Upper lobe of left lung (tissue), 6 donors: ENCODE measurements at regions not wholly inside any gene's neighbourhood (a gene's known extent, or its start where the extent isn't known, plus 50 kb on each side); places are given as distances from the start of the nearest gene placed in this dataset.
A peak's percentile ranks its signal among the peaks of the same experiment; 100 is the strongest.

Experiments used
- ATAC-seq, 2 donors: fragments of 200-7000 bp; cut with Tn5 transposase; one replicate each; pipeline ENCODE4 v1.9.1; 2022; ENCODE audit warnings: mild to moderate bottlenecking in 2 of 2, moderate library complexity in 2 of 2; ENCODE audit not compliant: low FRiP score in 2 of 2
- DNase-seq, 2 donors: peaks; one replicate each; pipeline ENCODE4 v3.0.0-alpha.2; 2019 to 2020
- H3K27ac ChIP-seq, 4 donors: fragments of 200-600 bp; sonication (generic); one replicate each; pipeline ENCODE4 v1.5.1; 2016 to 2019
- H3K27me3 ChIP-seq, 4 donors: fragments of 200-600 bp; sonication (generic); one replicate each; pipeline ENCODE4 v1.5.1; 2017 to 2019
- H3K36me3 ChIP-seq, 4 donors: fragments of 200-600 bp; sonication (generic); one replicate each; pipeline ENCODE4 v1.5.1; 2016 to 2019
- H3K4me1 ChIP-seq, 4 donors: fragments of 200-600 bp; sonication (generic); one replicate each; pipeline ENCODE4 v1.5.1; 2018 to 2019
- H3K4me3 ChIP-seq, 4 donors: fragments of 200-600 bp; sonication (generic); one replicate each; pipeline ENCODE4 v1.5.1; 2017 to 2019; ENCODE audit warnings: mild to moderate bottlenecking in 2 of 4, moderate library complexity in 1 of 4
- H3K9me3 ChIP-seq, 4 donors: fragments of 200-600 bp; sonication (generic); one replicate each; pipeline ENCODE4 v1.5.1; 2018 to 2019
- EP300 ChIP-seq, 4 donors: sonication (generic); formaldehyde crosslinking; IDR thresholded peaks; one replicate each; pipeline ENCODE4 v1.5.1; 2017; ENCODE audit warnings: antibody characterized with exemption in 4 of 4, control low read depth in 2 of 4
- POLR2A ChIP-seq, 4 donors: fragments of 450-650 bp; IDR thresholded peaks; one replicate each; pipeline ENCODE4 v1.5.1; 2016 to 2017; ENCODE audit warnings: antibody characterized with exemption in 4 of 4, mild to moderate bottlenecking in 2 of 4
- POLR2AphosphoS5 ChIP-seq, 2 donors: sonication (generic); formaldehyde crosslinking; IDR thresholded peaks; one replicate each; pipeline ENCODE4 v1.5.1; 2017; ENCODE audit warnings: antibody characterized with exemption in 2 of 2
- WGBS, 2 donors: methylation state at CpG; one replicate each; pipeline ENCODE4 v1.1.5; 2017 to 2018; 5-methylcytosine and 5-hydroxymethylcytosine counted together
- TF ChIP-seq, protein P1 (sequence below), 6 experiments: fragments of 450-650 bp in 4 of 6; fragments of 200-600 bp in 2 of 6; sonication (generic) in 2 of 6; IDR thresholded peaks; one replicate each; pipeline ENCODE4 v1.5.1; 2016 to 2019; ENCODE audit warnings: antibody characterized with exemption in 6 of 6
- donor health status: DM: no; HTN: no; CAD: no; lungs with moderate emphysema.
- donor health status: DM: no; HTN: yes; CAD: no; lungs with severe emphysema.

DNA sequence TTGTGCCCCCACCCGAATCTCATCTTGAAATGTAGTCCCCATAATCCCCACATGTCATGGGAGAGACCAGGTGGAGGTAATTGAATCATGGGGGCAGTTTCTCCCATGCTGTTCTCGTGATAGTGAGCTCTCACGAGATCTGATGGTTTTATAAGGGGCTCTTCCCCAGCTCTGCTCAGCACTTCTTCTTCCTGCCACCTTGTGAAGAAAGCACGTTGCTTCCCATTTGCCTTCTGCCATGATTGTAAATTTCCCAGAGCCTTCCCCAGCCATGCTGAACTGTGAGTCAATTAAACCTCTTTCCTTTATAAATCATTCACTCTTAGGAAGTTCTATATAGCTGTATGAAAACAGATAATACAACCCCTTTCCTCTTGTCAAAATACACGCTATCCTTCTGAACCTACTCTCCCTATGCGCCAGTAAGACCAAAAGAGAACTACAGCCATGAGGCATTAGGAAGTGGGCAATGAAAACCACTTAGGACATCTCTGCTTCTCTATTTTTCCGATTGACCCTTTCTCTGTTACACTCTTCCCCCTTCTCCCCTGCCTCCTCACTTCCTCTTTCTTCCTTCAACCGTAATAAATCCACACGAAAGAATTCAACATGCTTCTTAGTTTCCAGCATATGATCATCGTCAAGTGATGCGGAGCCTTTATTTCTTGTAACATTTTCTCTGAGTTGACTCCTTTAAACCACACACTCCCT is 101.2 kb upstream of the WDR11 start:
- H3K27me3 ChIP-seq: no peaks in the 10 kb centered on the region
- ATAC-seq (peak; percentile 66 to 88), DNase-seq (no peak)
- H3K36me3 ChIP-seq: no peaks in the 10 kb centered on the region
- 58 to 67% methylated on average over 11 of the region's 11 CpGs for WGBS, 2 donors
- no peaks in the 10 kb centered on the region for H3K4me1 ChIP-seq
- TF ChIP-seq POLR2A (IDR thresholded peaks at IDR 0.05) (no peak), EP300 (IDR thresholded peaks at IDR 0.05) (no peak), POLR2AphosphoS5 (IDR thresholded peaks at IDR 0.05) (no peak)
- TF ChIP-seq, protein P1, sequence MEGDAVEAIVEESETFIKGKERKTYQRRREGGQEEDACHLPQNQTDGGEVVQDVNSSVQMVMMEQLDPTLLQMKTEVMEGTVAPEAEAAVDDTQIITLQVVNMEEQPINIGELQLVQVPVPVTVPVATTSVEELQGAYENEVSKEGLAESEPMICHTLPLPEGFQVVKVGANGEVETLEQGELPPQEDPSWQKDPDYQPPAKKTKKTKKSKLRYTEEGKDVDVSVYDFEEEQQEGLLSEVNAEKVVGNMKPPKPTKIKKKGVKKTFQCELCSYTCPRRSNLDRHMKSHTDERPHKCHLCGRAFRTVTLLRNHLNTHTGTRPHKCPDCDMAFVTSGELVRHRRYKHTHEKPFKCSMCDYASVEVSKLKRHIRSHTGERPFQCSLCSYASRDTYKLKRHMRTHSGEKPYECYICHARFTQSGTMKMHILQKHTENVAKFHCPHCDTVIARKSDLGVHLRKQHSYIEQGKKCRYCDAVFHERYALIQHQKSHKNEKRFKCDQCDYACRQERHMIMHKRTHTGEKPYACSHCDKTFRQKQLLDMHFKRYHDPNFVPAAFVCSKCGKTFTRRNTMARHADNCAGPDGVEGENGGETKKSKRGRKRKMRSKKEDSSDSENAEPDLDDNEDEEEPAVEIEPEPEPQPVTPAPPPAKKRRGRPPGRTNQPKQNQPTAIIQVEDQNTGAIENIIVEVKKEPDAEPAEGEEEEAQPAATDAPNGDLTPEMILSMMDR (IDR thresholded peaks at IDR 0.05): no peak
- no peaks in the 10 kb centered on the region for H3K9me3 ChIP-seq
- H3K27ac ChIP-seq: no peak overlapping the region
- no peak overlapping the region for H3K4me3 ChIP-seq

DNA sequence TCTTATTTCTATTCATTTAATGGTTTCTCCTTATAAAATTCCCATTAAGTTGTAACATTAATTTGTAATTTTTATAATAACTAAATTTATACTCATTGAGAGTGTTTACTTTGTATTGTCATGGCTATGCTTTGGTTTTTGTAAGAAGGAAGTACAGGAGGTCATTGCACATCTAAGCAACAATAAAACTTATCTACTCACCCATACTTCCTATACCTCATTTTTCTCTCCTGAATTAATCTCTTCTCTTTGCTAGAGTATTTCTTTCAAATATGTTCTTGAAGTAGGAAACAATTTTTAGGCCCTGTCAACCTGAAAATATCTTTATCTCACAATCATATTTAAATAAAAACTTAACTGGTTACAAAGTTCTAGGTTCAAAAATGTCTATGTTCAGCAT is 95.4 kb upstream of the WDR11 start:
- no peak overlapping the region for H3K27ac ChIP-seq
- no peak for DNase-seq
- ATAC-seq: no peak
- no peak overlapping the region for H3K4me3 ChIP-seq
- H3K9me3 ChIP-seq: no peaks in the 10 kb centered on the region
- TF ChIP-seq POLR2AphosphoS5 (IDR thresholded peaks at IDR 0.05) (no peak), POLR2A (IDR thresholded peaks at IDR 0.05) (no peak), EP300 (IDR thresholded peaks at IDR 0.05) (no peak)
- TF ChIP-seq, protein P1 (IDR thresholded peaks at IDR 0.05): no peak
- H3K27me3 ChIP-seq: no peaks in the 10 kb centered on the region
- H3K36me3 ChIP-seq: no peaks in the 10 kb centered on the region
- H3K4me1 ChIP-seq: no peaks in the 10 kb centered on the region

DNA sequence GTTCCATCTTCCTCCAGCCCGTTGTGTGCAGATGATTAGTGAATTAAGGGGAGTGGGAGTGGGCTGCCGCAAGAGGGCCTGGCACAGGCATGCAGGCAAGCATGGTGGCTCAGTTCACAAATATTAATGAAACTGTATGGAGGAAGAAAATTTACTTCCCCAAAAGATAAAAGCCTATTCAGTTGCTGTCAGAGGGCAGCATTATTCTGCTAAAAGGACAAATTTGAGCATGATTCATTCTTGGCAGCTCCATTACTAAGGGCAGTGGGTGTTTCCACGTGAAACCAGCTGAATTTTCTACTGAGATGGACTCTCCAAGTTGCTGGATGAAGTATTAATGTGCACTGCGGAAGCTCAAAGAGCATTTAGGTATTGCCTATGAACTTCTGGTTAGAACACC is 90.9 kb upstream of the WDR11 start:
- H3K4me1 ChIP-seq: no peaks in the 10 kb centered on the region
- WGBS, 2 donors: 59 to 91% methylated on average over 3 to 4 of the region's 4 CpGs
- TF ChIP-seq POLR2AphosphoS5 (IDR thresholded peaks at IDR 0.05): no peak
- TF ChIP-seq, protein P1 (IDR thresholded peaks at IDR 0.05): no peak
- no peak for TF ChIP-seq EP300 (IDR thresholded peaks at IDR 0.05)
- TF ChIP-seq POLR2A (IDR thresholded peaks at IDR 0.05): no peak
- H3K27ac ChIP-seq: no peak overlapping the region
- H3K27me3 ChIP-seq: no peaks in the 10 kb centered on the region
- no peak overlapping the region for H3K4me3 ChIP-seq
- ATAC-seq (peak in 1 of 2 donors; percentile 58), DNase-seq (no peak)
- H3K9me3 ChIP-seq: no peaks in the 10 kb centered on the region
- H3K36me3 ChIP-seq: no peaks in the 10 kb centered on the region

DNA sequence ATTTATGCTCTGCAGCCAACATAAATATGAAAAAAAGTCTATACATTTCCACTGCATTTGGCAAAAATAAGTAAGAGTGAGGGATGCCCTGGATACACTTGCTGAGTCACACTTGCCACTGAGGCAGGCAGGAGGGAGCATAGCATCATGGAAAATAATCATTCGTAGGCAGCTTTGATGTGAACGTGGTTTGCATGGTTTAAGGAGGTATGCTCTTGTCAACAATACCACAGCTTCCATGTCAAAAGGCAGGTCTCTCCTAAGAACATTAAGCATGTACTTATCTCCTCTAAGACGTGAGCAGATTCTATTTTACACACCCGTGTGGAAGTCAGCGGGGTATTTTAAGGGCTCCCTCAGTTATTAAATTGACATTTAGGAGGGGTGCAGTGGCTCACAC is 89.2 kb upstream of the WDR11 start:
- Histone ChIP-seq H3K9me3 (no peaks in the 10 kb centered on the region), H3K4me1 (no peaks in the 10 kb centered on the region), H3K27me3 (no peaks in the 10 kb centered on the region), H3K27ac (no peak overlapping the region), H3K4me3 (no peak overlapping the region), H3K36me3 (no peaks in the 10 kb centered on the region)
- no peak for DNase-seq
- TF ChIP-seq, protein P1 (IDR thresholded peaks at IDR 0.05): no peak
- TF ChIP-seq POLR2A (IDR thresholded peaks at IDR 0.05) (no peak), POLR2AphosphoS5 (IDR thresholded peaks at IDR 0.05) (no peak), EP300 (IDR thresholded peaks at IDR 0.05) (no peak)
- 76 to 79% methylated on average over 5 of the region's 5 CpGs for WGBS, 2 donors
- ATAC-seq: no peak

DNA sequence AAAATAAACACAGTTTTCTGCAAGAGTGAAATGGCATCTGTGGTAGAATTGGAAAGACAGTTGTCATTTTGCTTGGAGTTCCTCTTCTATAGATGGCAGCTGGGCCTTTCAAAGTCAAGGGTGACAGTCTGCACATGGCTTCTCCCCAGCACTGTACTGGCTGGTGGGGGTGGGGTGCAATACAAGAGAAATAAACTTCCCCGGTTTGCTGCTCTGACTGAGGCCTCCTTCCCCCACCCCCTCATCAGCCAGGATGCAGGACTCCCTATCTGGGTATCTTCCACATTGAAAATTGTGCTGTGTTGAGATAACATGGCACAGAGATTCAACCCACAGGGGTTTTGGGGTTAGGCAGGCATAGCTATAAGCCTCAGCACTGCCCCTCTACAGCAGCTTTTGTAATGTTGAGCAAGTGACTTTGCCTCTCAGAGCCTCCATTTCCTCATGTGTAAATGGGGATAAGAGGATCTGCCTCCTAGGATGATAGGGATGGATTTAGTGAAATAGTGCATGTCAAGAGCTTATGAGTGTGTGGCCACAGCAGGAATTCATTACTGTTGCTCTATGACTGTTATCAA is 85.8 kb upstream of the WDR11 start:
- WGBS, 2 donors: 21 to 46% methylated on average over 1 of the region's 1 CpG
- Histone ChIP-seq H3K9me3 (no peaks in the 10 kb centered on the region), H3K27ac (no peak overlapping the region), H3K4me3 (no peak overlapping the region), H3K36me3 (no peaks in the 10 kb centered on the region), H3K4me1 (no peaks in the 10 kb centered on the region), H3K27me3 (no peaks in the 10 kb centered on the region)
- no peak for DNase-seq
- ATAC-seq: no peak
- TF ChIP-seq POLR2AphosphoS5 (IDR thresholded peaks at IDR 0.05) (no peak), EP300 (IDR thresholded peaks at IDR 0.05) (no peak), POLR2A (IDR thresholded peaks at IDR 0.05) (no peak)
- TF ChIP-seq, protein P1 (IDR thresholded peaks at IDR 0.05): no peak
